ENCODE measurements at regions not wholly inside any gene's neighbourhood (a gene's known extent, or its start where the extent isn't known, plus 50 kb on each side); places are given as distances from the start of the nearest gene placed in this dataset.

- H3K27me3 ChIP-seq (ENCODE audit: control insufficient read depth, insufficient read depth, low read length), result no peaks in the 10 kb centered on the region
- no peak for DNase-seq (ENCODE audit: low read depth in 2 of 2)
- H3K4me3 ChIP-seq (replicated peaks in 1 of 4; ENCODE audit: control extremely low read depth in 1 of 4, insufficient read depth in 1 of 4, low read depth in 3 of 4, low read length in 4 of 4), result no peak overlapping the region
- no peak overlapping the region for H2AFZ ChIP-seq (ENCODE audit: low read length)
- TF ChIP-seq CTCF (conservative IDR thresholded peaks at IDR 0.05 in 1 of 2, IDR thresholded peaks at IDR 0.05 in 1 of 2; ENCODE audit: low read depth in 1 of 2, low read length in 2 of 2) (no peak), EZH2 (IDR thresholded peaks at IDR 0.05; ENCODE audit: low read length, missing control alignments) (no peak)
- H3K36me3 ChIP-seq (ENCODE audit: control insufficient read depth, insufficient read depth, low read length), result no peaks in the 10 kb centered on the region
- H3K4me1 ChIP-seq (ENCODE audit: control insufficient read depth, extremely low read depth, insufficient read depth, low read length), result no peaks in the 10 kb centered on the region
- no peak overlapping the region for H3K27ac ChIP-seq (ENCODE audit: insufficient read depth, low read length)
- H3K4me2 ChIP-seq (ENCODE audit: extremely low read depth, insufficient read depth, low read length), result no peak overlapping the region
- no peaks in the 10 kb centered on the region for H3K79me2 ChIP-seq (ENCODE audit: control insufficient read depth, insufficient read depth, low read length)
- no peaks in the 10 kb centered on the region for H4K20me1 ChIP-seq (ENCODE audit: control insufficient read depth, extremely low read depth, insufficient read depth, low read length)
- H3K9me3 ChIP-seq (ENCODE audit: control insufficient read depth, insufficient read depth, low read depth, low read length), result no peaks in the 10 kb centered on the region
- no peak overlapping the region for H3K9ac ChIP-seq (ENCODE audit: insufficient read depth, low read length)
Observed at GRCh38 chrX:30008031-30008430, 207.3 kb upstream of the MAGEB2 start.

DNA sequence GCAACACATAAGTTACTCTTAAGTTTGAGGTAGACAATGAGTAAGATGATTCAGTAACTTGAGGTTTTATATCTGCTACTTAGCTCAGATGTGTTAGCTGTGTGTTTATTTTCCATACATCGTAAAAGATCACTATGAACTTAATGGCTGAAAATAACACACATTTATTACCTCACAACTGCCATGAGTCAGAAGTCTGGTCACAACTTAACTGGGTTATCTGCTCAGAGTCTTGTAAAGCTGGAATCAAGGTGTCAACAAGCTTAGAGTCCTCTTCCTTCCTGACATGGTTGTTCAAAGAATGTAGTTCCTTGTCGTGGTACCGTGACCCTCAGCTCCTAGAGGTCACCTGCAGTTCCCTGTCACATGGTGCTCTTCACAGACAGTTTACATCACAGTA, 204.9 kb upstream of the MAGEB2 start:
- Histone ChIP-seq H3K9ac (ENCODE audit: insufficient read depth, low read length) (no peak overlapping the region), H3K4me1 (ENCODE audit: control insufficient read depth, extremely low read depth, insufficient read depth, low read length) (no peaks in the 10 kb centered on the region), H3K9me3 (ENCODE audit: control insufficient read depth, insufficient read depth, low read depth, low read length) (no peaks in the 10 kb centered on the region), H3K4me3 (replicated peaks in 1 of 4; ENCODE audit: control extremely low read depth in 1 of 4, insufficient read depth in 1 of 4, low read depth in 3 of 4, low read length in 4 of 4) (no peak overlapping the region), H3K27me3 (ENCODE audit: control insufficient read depth, insufficient read depth, low read length) (no peaks in the 10 kb centered on the region), H4K20me1 (ENCODE audit: control insufficient read depth, extremely low read depth, insufficient read depth, low read length) (no peaks in the 10 kb centered on the region), H3K27ac (ENCODE audit: insufficient read depth, low read length) (no peak overlapping the region), H3K36me3 (ENCODE audit: control insufficient read depth, insufficient read depth, low read length) (no peaks in the 10 kb centered on the region), H3K4me2 (ENCODE audit: extremely low read depth, insufficient read depth, low read length) (no peak overlapping the region), H3K79me2 (ENCODE audit: control insufficient read depth, insufficient read depth, low read length) (no peaks in the 10 kb centered on the region), H2AFZ (ENCODE audit: low read length) (no peak overlapping the region)
- DNase-seq (ENCODE audit: low read depth in 2 of 2), result no peak
- TF ChIP-seq EZH2 (IDR thresholded peaks at IDR 0.05; ENCODE audit: low read length, missing control alignments) (no peak), CTCF (conservative IDR thresholded peaks at IDR 0.05 in 1 of 2, IDR thresholded peaks at IDR 0.05 in 1 of 2; ENCODE audit: low read depth in 1 of 2, low read length in 2 of 2) (no peak)

DNA sequence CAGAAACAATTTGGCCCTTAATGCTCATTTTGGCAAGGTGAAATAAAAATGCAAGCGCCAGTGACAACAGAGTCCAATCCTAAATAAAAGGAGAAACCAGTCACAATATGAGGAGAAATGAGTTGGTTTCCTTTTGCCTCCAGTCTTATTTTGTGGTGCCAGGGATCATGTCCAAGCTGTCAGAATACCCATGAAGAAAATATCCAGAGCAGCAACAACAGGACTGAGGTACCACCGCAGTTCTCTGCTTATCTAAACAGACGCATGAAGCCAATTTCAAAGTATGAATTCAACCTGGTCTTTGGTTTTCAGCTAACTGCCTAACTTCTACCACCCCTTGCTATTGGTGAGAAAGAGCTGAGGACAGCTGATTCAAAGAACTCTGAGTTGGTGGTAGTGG, 199.9 kb upstream of the MAGEB2 start:
- no peak for TF ChIP-seq EZH2 (IDR thresholded peaks at IDR 0.05; ENCODE audit: low read length, missing control alignments)
- TF ChIP-seq CTCF (conservative IDR thresholded peaks at IDR 0.05 in 1 of 2, IDR thresholded peaks at IDR 0.05 in 1 of 2; ENCODE audit: low read depth in 1 of 2, low read length in 2 of 2), result no peak
- H2AFZ ChIP-seq (ENCODE audit: low read length), result no peak overlapping the region

More for the DNA sequence above, 199.9 kb upstream of the MAGEB2 start:
- Histone ChIP-seq H3K9ac (ENCODE audit: insufficient read depth, low read length) (no peak overlapping the region), H3K4me2 (ENCODE audit: extremely low read depth, insufficient read depth, low read length) (no peak overlapping the region), H3K36me3 (ENCODE audit: control insufficient read depth, insufficient read depth, low read length) (no peaks in the 10 kb centered on the region), H3K4me3 (replicated peaks in 1 of 4; ENCODE audit: control extremely low read depth in 1 of 4, insufficient read depth in 1 of 4, low read depth in 3 of 4, low read length in 4 of 4) (no peak overlapping the region), H3K9me3 (ENCODE audit: control insufficient read depth, insufficient read depth, low read depth, low read length) (no peaks in the 10 kb centered on the region), H3K79me2 (ENCODE audit: control insufficient read depth, insufficient read depth, low read length) (no peaks in the 10 kb centered on the region), H3K27me3 (ENCODE audit: control insufficient read depth, insufficient read depth, low read length) (no peaks in the 10 kb centered on the region), H3K27ac (ENCODE audit: insufficient read depth, low read length) (no peak overlapping the region), H3K4me1 (ENCODE audit: control insufficient read depth, extremely low read depth, insufficient read depth, low read length) (no peaks in the 10 kb centered on the region), H4K20me1 (ENCODE audit: control insufficient read depth, extremely low read depth, insufficient read depth, low read length) (no peaks in the 10 kb centered on the region)
- DNase-seq (ENCODE audit: low read depth in 2 of 2), result no peak

Measured in fibroblast of lung (primary cell).